ENCODE measurements at regions not wholly inside any gene's neighbourhood (a gene's known extent, or its start where the extent isn't known, plus 50 kb on each side); places are given as distances from the start of the nearest gene placed in this dataset.
"Not testable (repeated sequence)": the region's sequence is repeated elsewhere in the genome, so short reads cannot be mapped to it uniquely, and the experiment has no call there.

DNA sequence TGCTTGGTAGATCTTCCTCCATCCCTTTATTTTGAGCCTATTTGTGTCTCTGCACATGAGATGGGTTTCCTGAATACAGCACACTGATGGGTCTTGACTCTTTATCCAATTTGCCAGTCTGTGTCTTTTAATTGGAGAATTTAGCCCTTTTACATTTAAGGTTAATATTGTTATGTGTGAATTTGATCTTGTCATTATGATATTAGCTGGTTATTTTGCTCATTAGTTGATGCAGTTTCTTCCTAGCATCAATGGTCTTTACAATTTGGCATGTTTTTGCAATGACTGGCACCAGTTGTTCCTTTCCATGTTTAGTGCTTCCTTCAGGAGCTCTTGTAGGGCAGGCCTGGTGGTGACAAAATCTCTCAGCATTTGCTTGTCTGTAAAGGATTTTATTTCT lies 72.4 kb downstream of the HNRNPD start:
- DNase-seq, result not testable (repeated sequence)

GRCh38 chr4:82293304-82293703 lies 80.5 kb downstream of the HNRNPD start:
- DNase-seq, result peak; percentile 10 to 64 (median 36)

DNA sequence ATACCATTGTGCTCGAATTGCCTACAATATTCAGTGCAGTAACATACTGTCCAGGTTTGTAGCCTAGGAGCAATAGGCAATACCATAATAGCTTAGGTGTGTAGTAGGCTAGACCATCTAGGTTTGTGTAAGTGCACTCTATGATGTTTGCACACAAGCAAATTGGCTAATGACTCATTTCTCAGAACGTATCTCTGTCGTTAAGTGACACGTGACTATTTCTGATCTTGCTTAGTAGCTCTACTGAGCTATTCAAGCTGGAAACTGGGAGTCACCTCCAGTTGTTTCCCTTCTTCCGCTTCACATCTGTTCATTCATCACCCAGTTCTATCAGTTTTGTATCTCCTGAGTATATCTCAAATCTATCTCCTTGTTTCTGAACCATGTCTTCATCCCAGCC lies 86.1 kb downstream of the HNRNPD start:
- no peak for DNase-seq

DNA sequence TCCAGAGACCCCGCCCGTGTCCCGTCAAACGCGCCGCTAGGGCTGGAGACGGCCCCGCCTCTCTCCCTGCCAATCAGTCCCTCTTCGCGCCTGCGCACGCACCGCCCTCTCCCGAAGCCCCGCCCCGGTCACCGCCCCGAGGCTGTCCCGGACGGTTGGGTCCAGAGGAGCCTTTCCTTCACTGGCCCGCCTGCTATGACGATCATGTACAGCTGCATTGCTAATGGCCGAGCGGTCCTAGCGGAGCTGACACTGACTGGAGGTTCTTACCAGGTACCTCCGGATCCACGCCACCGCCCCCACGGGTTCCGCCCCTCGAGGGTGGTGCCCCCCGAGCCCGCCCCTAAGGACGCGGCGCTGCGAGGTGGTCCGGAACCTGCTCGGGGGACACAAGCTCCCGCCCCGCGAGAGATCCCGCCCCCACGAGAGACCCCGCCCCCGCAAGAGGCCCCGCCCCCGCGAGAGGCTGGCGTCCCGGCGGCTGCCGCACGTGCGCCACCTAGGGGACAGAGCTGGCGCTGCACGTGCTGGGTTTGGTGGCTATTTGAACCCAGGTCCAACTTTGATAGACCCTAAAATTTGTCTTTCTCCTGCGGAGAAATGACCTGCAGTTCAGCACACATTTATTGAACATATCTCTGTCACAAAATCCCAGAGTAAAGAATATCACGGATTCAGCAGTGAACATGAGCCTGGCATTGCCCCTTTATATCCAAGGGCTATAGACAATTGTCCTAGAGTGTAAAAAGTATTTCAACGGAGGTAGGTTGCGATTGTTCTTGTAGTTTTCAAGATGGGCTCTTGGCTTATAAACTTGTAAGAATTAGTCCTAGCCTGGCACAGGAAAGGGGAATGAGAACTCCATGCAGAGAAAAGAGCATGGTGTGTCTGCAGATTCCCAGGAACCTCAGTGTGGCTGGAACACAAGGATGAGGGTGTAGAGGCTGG lies 88.7 kb downstream of the HNRNPD start:
- DNase-seq, result peak; percentile 99 to 100 (median 99)

DNA sequence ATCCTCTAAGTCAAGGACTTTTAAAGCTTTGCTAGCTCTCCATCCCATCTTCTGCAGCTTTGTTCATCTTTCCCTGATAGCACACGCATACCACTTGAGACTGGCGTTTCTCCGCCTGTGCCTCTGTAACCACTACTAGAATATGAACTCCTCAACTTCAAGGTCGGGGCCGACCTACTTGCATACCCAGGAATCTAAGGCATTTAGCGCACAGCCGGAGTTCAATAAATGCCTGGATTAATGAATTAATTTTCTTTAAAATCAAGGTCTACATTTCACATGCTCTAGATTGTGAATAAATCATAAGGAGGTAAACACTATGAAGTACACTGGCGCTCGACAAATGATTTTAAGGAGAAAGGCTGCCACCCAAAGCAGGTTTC lies 89.3 kb downstream of the HNRNPD start:
- DNase-seq, result peak in 1 of 4 experiments; percentile 8

DNA sequence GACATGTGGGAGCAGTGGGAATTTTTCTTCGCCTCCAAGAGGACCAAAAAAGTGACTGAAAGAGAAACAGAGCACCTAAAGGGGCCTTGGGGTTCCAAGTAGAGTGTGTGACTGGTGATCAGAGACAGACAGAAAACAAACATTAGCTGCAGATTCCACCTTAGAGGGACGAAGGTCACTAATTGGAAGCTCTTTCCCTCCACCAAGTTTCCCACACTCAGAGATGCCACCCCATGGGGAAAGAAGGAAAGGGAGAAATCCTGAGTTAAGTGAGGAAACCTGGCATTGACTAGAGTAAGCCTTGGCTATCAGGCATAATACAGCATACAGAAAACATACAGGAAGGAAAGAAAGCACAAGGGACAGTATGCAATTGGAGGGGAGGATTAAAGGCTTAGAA lies 90.9 kb downstream of the HNRNPD start:
- DNase-seq, result no peak

DNA sequence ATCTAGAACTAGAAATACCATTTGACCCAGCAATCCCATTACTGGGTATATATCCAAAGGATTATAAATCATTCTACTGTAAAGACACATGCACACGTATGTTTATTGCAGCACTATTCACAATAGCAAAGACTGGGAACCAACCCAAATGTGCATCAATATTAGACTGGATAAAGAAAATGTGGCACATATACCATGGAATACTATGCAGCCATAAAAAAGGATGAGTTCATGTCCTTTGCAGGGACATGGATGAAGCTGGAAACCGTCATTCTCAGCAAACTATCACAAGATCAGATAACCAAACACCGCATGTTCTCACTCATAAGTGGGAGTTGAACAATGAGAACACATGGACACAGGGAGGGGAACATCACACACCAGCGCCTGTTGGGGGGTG lies 94.2 kb downstream of the HNRNPD start:
- DNase-seq, result not testable (repeated sequence)

DNA sequence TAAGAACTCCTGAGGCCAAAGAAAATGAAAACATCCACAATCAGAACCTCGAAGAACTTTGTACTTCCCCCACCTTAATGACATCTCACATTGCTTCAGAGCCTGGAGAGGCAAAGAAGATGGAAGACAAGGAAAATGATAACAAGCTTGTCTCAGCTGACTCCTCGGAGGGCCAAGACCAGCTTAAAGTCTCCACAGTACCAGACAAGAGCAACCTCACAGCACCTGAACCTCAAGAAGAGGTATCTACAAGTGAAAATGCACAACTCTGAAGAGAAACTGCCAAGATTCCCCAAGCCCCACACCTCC lies 97.5 kb downstream of the HNRNPD start:
- no peak for DNase-seq

- no peak for DNase-seq
These were observed 98.1 kb downstream of the HNRNPD start for GRCh38 chr4:82275431-82276331.

DNA sequence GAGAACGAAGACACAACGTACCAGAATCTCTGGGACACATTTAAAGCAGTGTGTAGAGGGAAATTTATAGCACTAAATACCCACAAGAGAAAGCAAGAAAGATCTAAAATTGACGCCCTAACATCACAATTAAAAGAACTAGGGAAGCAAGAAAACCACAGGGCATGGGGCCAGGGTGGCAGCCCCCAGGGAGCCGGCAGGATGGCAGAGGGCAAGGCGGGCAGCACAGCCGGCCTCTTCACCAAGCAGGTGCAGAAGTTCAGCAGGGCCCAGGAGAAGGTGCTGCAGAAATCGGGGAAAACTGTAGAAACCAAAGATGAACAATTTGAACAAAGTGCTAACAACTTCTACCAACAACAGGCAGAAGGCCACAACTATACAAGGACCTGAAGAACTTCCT lies 99.1 kb downstream of the HNRNPD start:
- DNase-seq, result not testable (repeated sequence)

DNA sequence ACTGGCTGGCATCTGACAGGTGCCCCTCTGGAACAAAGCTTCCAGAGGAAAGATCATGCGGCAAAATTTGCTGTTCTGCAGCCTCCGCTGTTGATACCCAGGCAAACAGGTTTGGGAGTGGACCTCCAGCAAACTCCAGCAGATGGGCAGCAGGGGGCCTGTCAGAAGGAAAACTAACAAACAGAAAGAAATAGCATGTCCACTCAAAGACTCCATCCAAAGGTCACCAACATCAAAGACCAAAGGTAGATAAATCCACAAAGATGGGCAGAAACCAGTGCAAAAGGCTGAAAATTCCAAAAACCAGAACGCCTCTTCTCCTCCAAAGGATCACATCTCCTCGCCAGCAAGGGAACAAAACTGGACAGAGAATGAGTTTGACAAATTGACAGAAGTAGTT lies 101.3 kb downstream of the HNRNPD start:
- DNase-seq, result not testable (repeated sequence)

DNA sequence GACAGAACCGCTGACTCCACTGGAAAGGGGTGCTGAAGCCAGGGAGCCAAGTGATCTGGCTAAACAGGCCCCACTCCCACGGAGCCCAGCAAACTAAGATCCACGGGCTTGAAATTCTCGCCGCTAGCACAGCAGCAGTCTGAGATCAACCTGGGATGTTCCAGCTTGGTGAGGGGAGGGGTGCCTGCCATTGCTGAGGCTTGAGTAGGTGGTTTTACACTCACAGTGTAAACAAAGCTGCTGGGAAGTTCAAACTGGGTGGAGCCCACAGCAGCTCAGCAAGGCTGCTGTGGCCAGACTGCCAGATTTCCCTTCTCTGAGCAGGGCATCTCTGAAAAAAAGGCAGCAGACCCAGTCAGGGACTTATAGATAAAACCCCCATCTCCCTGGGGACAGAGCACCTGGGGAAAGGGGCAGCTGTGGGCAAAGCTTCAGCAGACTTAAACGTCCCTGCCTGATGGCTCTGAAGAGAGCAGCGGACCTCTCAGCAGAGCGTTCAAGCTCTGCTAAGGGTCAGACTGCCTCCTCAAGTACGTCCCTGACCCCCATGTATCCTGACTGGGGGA lies 101.8 kb downstream of the HNRNPD start:
- not testable (repeated sequence) for DNase-seq

DNA sequence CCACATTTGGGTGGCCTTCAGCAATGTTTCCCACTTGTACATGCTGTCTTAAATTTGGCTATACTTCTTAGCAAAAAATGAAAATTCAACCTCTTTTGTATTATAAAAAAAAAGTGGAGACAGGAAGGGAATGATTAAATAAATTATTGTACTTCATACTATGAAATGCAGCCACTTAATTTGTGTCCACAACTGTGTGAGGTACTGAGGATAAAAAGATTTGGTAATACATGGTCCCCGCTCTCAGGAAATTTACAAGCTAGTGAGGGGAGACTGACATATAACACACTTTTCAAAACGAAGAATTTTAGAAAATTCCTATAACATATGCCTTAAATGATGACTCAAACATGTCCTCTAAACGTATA lies 105.0 kb downstream of the HNRNPD start:
- DNase-seq, result no peak

DNA sequence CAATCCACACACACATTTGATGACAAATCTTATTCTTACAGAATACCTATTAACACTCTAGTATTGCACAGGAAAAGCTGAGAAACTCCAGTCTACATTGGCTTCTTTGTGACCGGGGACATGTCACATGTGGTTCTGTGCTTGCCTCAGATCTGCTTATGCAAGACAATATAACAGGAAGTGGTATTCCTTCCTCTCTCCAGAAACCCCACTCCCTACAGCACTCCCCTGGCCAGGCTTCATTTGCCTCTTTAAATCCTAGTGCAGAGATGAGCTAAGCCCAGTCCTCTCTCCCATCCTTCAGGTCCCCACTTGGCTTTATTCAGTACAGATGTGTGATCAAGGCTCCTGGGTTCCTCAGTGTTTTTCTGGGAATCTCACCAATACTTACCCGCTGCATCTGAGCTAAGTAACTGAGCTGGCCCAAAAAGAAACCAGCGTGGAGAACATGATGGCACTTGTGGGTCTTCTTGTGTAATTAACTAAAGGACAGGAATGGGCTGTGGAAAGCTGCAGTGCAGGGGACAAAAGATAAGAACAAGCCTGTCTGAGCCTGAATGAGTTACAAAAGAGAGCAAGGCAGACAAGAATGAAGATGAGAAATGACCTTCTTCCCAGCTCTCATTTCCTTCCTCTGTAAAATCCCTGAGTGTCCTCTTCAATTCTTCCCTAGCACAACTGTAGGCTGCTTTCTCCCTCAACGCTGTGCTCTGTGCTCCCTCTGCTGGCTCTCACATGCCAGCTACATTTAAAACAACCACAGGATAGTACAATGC lies 105.6 kb downstream of the HNRNPD start:
- peak; percentile 81 to 92 (median 88) for DNase-seq

GRCh38 chr4:82267506-82267905 lies 106.3 kb downstream of the HNRNPD start:
- peak in 2 of 4 experiments; percentile 20 to 22 for DNase-seq

GRCh38 chr4:82266345-82266744 lies 107.4 kb downstream of the HNRNPD start:
- DNase-seq, result no peak

GRCh38 chr4:82261084-82261483 lies 112.7 kb downstream of the HNRNPD start:
- peak in 2 of 4 experiments; percentile 53 to 65 for DNase-seq

DNA sequence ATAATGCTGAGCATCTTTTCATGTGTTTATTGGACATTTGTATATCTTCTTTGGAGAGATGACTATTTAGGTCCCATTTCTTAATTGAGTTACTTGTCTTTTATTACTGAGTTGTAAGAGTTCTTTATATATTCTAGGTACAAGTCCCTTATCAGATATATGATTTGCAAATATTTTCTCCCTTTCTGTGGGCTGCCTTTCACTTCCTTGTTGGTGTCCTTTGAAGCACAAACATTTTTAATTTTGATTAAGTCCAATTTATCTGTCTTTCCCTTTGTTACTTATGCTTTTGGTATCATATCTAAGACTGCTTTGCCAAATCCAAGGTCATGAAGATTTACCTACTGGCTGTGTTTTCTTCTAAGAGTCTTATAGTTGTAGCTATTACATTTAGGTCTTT lies 113.2 kb downstream of the HNRNPD start:
- no peak for DNase-seq

DNA sequence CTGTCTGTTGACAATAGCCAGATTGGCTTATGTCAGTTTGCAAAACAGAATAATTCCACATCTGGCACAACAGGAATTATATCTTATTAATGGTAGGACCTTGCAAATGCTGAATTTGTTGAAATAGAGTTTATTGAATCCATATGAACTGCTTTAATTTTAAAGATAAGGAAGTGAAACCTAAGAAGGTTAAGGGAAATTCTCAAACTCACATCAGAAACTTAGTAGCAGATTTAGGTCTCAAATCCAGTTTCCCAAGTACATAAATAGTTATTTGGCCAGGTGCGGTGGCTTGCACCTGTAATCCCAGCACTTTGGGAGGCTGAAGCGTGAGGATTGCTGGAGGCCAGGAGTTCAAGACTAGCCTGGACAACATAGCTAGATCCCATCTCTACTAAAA lies 117.1 kb downstream of the HNRNPD start:
- peak in 1 of 4 experiments; percentile 34 for DNase-seq

GRCh38 chr4:82255657-82256056 lies 118.1 kb downstream of the HNRNPD start:
- no peak for DNase-seq

- DNase-seq, result no peak
These were observed 124.7 kb downstream of the HNRNPD start for GRCh38 chr4:82248903-82249632.

DNA sequence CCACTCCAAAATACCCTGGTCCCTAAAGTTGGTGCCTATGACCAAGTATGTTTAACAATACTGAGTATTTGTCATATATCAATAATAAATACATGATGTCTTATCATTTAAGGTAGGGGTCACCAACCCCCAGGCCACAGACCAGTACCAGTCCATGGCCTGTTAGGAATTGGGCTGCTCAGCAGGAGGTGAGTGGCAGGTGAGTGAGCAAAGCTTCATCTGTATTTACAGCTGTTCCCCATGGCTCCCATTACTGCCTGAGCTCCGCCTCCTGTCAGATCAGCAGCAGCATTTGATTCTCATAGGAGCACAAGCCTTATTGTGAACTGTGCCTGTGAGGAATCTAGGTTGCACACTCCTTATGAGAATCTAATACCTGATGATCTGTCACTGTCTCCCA lies 126.2 kb downstream of the HNRNPD start:
- DNase-seq, result no peak

Data from suppressor macrophage (primary cell).